ENCODE measurements at regions not wholly inside any gene's neighbourhood (a gene's known extent, or its start where the extent isn't known, plus 50 kb on each side); places are given as distances from the start of the nearest gene placed in this dataset.

- TF ChIP-seq, protein P1, sequence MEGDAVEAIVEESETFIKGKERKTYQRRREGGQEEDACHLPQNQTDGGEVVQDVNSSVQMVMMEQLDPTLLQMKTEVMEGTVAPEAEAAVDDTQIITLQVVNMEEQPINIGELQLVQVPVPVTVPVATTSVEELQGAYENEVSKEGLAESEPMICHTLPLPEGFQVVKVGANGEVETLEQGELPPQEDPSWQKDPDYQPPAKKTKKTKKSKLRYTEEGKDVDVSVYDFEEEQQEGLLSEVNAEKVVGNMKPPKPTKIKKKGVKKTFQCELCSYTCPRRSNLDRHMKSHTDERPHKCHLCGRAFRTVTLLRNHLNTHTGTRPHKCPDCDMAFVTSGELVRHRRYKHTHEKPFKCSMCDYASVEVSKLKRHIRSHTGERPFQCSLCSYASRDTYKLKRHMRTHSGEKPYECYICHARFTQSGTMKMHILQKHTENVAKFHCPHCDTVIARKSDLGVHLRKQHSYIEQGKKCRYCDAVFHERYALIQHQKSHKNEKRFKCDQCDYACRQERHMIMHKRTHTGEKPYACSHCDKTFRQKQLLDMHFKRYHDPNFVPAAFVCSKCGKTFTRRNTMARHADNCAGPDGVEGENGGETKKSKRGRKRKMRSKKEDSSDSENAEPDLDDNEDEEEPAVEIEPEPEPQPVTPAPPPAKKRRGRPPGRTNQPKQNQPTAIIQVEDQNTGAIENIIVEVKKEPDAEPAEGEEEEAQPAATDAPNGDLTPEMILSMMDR (IDR thresholded peaks at IDR 0.05; ENCODE audit: low read length): no peak
- TF ChIP-seq EZH2 (IDR thresholded peaks at IDR 0.05; ENCODE audit: borderline replicate concordance, low read length): no peak
Measured at GRCh38 chr12:102642199-102642598, 161.8 kb upstream of the IGF1 start.
